Left ventricle myocardium inferior (tissue), 1 donor: ENCODE measurements at regions not wholly inside any gene's neighbourhood (a gene's known extent, or its start where the extent isn't known, plus 50 kb on each side); places are given as distances from the start of the nearest gene placed in this dataset.

Experiments used
- DNase-seq: peaks from one replicate; pipeline ENCODE4 v3.0.0-alpha.2; 2020
- H3K27ac ChIP-seq: fragments of 200-600 bp; replicated peaks from 2 replicates; pipeline ENCODE4 v1.8.0; 2021
- H3K27me3 ChIP-seq: fragments of 200-600 bp; 2 replicates; pipeline ENCODE4 v1.8.0; 2021; ENCODE audit warnings: low read depth
- H3K36me3 ChIP-seq: fragments of 200-600 bp; 2 replicates; pipeline ENCODE4 v1.8.0; 2021
- H3K4me1 ChIP-seq: fragments of 200-600 bp; 2 replicates; pipeline ENCODE4 v1.8.0; 2021
- H3K4me3 ChIP-seq: fragments of 200-600 bp; 2 replicates; pipeline ENCODE4 v1.8.0; 2021; ENCODE audit warnings: mild to moderate bottlenecking, moderate library complexity
- H3K9me3 ChIP-seq: fragments of 200-600 bp; replicated peaks from 2 replicates; pipeline ENCODE4 v1.8.0; 2021
- intact Hi-C: fragments of 100-400 bp; cut with micrococcal nuclease; formaldehyde crosslinking; loops from one replicate; pipeline ENCODE4 v1.11.0; 2022
- TF ChIP-seq, protein P1 (sequence below): fragments of 200-600 bp; IDR thresholded peaks from 2 replicates; pipeline ENCODE4 v1.8.0; 2021; ENCODE audit warnings: antibody characterized with exemption, mild to moderate bottlenecking, borderline replicate concordance
- donor health status: DM: no; HTN: yes; CAD: no; lungs with severe emphysema.

DNA sequence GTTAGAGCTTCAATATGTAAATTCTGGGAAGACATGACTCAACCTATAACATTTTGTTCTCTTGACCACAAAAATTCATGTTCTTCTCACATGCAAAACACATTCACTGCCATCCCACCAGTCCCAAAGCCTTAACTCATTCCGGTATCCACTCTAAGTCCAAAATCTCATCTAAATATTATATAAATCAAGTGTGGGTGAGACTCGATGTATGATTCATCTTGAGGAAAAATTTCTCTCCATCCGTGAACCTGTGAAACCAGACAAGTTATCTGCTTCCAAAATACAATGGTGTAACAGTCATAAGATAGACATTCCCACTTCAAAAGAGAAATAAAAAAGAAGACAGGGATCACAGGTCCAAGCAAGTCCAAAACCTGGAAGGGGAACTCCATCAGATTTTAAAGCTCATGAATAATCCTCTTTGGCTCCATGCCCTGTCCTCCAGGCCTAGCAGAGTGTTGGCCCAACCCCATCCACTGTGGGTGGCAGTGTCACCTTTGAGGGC lies 101.3 kb downstream of the RAD51AP2 start:
- Histone ChIP-seq H3K27ac (no peak overlapping the region), H3K27me3 (no peaks in the 10 kb centered on the region)
- intact Hi-C loops = no loop called here

GRCh38 chr2:17413036-17413435 lies 105.2 kb downstream of the RAD51AP2 start:
- no peaks in the 10 kb centered on the region for H3K27me3 ChIP-seq
- DNase-seq = no peak
- H3K36me3 ChIP-seq = no peaks in the 10 kb centered on the region
- H3K4me1 ChIP-seq = no peaks in the 10 kb centered on the region
- TF ChIP-seq, protein P1, sequence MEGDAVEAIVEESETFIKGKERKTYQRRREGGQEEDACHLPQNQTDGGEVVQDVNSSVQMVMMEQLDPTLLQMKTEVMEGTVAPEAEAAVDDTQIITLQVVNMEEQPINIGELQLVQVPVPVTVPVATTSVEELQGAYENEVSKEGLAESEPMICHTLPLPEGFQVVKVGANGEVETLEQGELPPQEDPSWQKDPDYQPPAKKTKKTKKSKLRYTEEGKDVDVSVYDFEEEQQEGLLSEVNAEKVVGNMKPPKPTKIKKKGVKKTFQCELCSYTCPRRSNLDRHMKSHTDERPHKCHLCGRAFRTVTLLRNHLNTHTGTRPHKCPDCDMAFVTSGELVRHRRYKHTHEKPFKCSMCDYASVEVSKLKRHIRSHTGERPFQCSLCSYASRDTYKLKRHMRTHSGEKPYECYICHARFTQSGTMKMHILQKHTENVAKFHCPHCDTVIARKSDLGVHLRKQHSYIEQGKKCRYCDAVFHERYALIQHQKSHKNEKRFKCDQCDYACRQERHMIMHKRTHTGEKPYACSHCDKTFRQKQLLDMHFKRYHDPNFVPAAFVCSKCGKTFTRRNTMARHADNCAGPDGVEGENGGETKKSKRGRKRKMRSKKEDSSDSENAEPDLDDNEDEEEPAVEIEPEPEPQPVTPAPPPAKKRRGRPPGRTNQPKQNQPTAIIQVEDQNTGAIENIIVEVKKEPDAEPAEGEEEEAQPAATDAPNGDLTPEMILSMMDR = no peak
- intact Hi-C loops = no loop called here
- H3K27ac ChIP-seq = no peak overlapping the region
- H3K9me3 ChIP-seq = no peaks in the 10 kb centered on the region
- H3K4me3 ChIP-seq = no peak overlapping the region

More for the DNA sequence above, 101.3 kb downstream of the RAD51AP2 start:
- Histone ChIP-seq H3K36me3 (no peaks in the 10 kb centered on the region), H3K9me3 (no peaks in the 10 kb centered on the region), H3K4me1 (no peaks in the 10 kb centered on the region), H3K4me3 (no peak overlapping the region)
- TF ChIP-seq, protein P1 = no peak
- no peak for DNase-seq

DNA sequence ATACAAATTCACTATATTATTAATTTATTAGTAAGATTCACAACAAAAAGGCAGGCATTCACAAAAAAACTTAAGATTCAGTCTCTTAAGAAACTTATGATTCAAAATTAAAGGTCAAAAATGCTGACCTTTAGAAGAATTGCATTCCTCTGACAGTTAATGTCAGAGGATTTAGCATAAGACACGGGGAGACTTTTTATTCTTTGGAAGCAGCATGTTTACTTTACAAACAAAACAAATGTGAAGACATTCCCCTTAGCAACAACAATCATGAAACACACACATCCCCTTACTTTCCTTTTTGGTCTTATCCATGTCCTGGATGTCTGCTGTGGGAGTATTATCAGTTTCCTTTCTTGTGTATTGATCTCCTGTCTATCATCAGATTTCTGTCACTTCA lies 117.1 kb downstream of the RAD51AP2 start:
- Histone ChIP-seq H3K27me3 (no peaks in the 10 kb centered on the region), H3K4me1 (no peaks in the 10 kb centered on the region), H3K4me3 (no peak overlapping the region), H3K36me3 (no peaks in the 10 kb centered on the region), H3K9me3 (peaks cover 53% of the 10 kb centered on the region), H3K27ac (no peak overlapping the region)
- no peak for DNase-seq
- intact Hi-C loops = no loop called here
- TF ChIP-seq, protein P1 = no peak

DNA sequence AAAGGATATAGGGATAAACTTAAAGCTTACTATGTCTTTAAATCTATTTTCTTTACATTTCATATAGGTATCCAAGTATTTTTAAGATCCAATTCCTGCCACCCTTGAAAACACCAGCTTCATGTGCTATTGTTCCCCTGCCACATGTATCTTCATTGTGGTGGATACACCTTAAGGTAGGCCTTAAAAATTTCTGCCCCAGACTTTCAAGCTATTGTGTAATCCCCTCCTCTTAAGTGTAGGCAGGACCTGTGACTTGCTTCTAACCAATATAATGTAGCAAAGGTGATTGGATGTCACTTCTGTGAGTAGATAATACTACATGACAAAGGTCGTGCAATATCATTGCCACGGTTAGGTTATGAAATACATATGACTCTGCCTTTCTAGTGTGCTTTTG lies 119.5 kb downstream of the RAD51AP2 start:
- intact Hi-C loops = no loop called here
- peaks cover 31% of the 10 kb centered on the region for H3K9me3 ChIP-seq
- no peak overlapping the region for H3K4me3 ChIP-seq
- H3K36me3 ChIP-seq = no peaks in the 10 kb centered on the region
- no peaks in the 10 kb centered on the region for H3K27me3 ChIP-seq
- no peaks in the 10 kb centered on the region for H3K4me1 ChIP-seq
- TF ChIP-seq, protein P1 = no peak
- no peak overlapping the region for H3K27ac ChIP-seq
- DNase-seq = no peak

- Histone ChIP-seq H3K36me3 (no peaks in the 10 kb centered on the region), H3K4me3 (no peak overlapping the region), H3K27ac (no peak overlapping the region), H3K27me3 (no peaks in the 10 kb centered on the region), H3K4me1 (no peaks in the 10 kb centered on the region), H3K9me3 (peaks cover 8% of the 10 kb centered on the region)
- no peak for DNase-seq
- intact Hi-C loops = no loop called here
- TF ChIP-seq, protein P1 = no peak
Measured at GRCh38 chr2:17388798-17389197, 129.4 kb downstream of the RAD51AP2 start.

DNA sequence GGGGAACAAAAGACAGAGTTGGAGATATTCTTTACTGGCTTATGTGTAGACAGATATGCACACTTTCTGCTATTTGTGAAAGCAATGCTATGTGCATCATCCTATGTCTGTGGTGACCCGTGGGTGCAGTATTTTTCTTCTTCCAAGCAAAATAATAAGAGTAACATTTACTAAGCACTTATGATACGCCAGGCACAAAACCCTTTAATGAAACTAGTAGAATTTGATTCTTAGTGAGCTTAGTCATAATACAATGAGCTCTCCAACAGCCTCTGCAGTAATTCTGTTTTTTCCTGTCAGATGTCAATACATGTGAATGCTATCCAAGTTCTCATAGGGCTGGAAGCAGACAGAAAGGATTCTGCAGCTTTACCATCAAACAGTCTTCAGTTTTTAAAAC lies 130.6 kb downstream of the RAD51AP2 start:
- H3K4me3 ChIP-seq = no peak overlapping the region
- H3K27ac ChIP-seq = no peak overlapping the region
- intact Hi-C loops = no loop called here
- H3K9me3 ChIP-seq = peaks cover 2% of the 10 kb centered on the region
- H3K36me3 ChIP-seq = no peaks in the 10 kb centered on the region
- no peak for DNase-seq
- no peaks in the 10 kb centered on the region for H3K4me1 ChIP-seq
- TF ChIP-seq, protein P1 = no peak
- H3K27me3 ChIP-seq = no peaks in the 10 kb centered on the region
